ENCODE measurements at regions not wholly inside any gene's neighbourhood (a gene's known extent, or its start where the extent isn't known, plus 50 kb on each side); places are given as distances from the start of the nearest gene placed in this dataset.

DNA sequence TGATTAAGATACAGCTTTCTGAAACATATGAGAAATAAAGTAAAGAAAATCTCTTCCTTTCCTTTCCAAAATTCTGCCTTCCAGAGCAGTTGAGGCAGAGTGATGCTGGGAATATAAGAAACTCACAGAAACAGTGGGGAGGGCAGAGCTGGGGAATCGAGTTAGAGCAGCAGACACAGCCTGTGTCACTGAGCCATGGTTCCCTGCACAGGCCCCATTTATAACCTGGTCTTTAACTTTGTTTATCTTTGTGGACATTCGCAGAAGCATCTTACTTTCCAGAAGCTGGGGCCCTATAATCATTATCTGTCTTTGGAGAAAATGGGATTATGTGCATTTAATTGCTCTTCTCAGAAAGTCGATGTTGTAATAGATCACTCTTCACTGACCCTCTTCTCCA, 349.1 kb downstream of the SETD4 start:
- TF ChIP-seq, protein P1, sequence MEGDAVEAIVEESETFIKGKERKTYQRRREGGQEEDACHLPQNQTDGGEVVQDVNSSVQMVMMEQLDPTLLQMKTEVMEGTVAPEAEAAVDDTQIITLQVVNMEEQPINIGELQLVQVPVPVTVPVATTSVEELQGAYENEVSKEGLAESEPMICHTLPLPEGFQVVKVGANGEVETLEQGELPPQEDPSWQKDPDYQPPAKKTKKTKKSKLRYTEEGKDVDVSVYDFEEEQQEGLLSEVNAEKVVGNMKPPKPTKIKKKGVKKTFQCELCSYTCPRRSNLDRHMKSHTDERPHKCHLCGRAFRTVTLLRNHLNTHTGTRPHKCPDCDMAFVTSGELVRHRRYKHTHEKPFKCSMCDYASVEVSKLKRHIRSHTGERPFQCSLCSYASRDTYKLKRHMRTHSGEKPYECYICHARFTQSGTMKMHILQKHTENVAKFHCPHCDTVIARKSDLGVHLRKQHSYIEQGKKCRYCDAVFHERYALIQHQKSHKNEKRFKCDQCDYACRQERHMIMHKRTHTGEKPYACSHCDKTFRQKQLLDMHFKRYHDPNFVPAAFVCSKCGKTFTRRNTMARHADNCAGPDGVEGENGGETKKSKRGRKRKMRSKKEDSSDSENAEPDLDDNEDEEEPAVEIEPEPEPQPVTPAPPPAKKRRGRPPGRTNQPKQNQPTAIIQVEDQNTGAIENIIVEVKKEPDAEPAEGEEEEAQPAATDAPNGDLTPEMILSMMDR (IDR thresholded peaks at IDR 0.05) = no peak
- no peak for TF ChIP-seq POLR2A (IDR thresholded peaks at IDR 0.05)
